Heart right ventricle (tissue), 16 donors: ENCODE measurements at regions not wholly inside any gene's neighbourhood (a gene's known extent, or its start where the extent isn't known, plus 50 kb on each side); places are given as distances from the start of the nearest gene placed in this dataset.

ENCODE experiments used
- ATAC-seq, 8 donors: fragments of 200-7000 bp; cut with Tn5 transposase; one replicate each; pipeline ENCODE4 v1.9.1; 2020; ENCODE audit warnings: mild to moderate bottlenecking in 8 of 8, moderate library complexity in 8 of 8, moderate number of reproducible peaks in 1 of 8
- DNase-seq, 2 donors: peaks; one replicate each; pipeline ENCODE4 v3.0.0-alpha.2; 2020
- H3K27ac ChIP-seq, 10 donors: fragments of 200-600 bp; sonication (generic) in 2 of 10; one replicate each; pipeline versions ENCODE4 v1.5.0 to v1.8.0; 2020 to 2022; ENCODE audit warnings: mild to moderate bottlenecking in 3 of 10
- H3K27me3 ChIP-seq, 7 donors: fragments of 200-600 bp; one replicate each; pipeline ENCODE4 v1.8.0; 2021 to 2022; ENCODE audit warnings: mild to moderate bottlenecking in 2 of 7
- H3K36me3 ChIP-seq, 9 donors: fragments of 200-600 bp; sonication (generic) in 1 of 9; one replicate each; pipeline versions ENCODE4 v1.5.0 to v1.8.0; 2020 to 2022; ENCODE audit warnings: mild to moderate bottlenecking in 2 of 9
- H3K4me1 ChIP-seq, 9 donors: fragments of 200-600 bp; sonication (generic) in 1 of 9; one replicate each; pipeline versions ENCODE4 v1.5.0 to v1.8.0; 2020 to 2022; ENCODE audit warnings: mild to moderate bottlenecking in 4 of 9
- H3K4me3 ChIP-seq, 10 donors: fragments of 200-600 bp; sonication (generic) in 2 of 10; one replicate each; pipeline versions ENCODE4 v1.5.0 to v1.8.0; 2020 to 2022; ENCODE audit warnings: mild to moderate bottlenecking in 7 of 10, moderate library complexity in 2 of 10
- H3K9me3 ChIP-seq, 11 donors: fragments of 200-600 bp in 10 of 11; sonication (generic) in 2 of 11; one replicate each; pipeline versions ENCODE4 v1.5.0 to v1.8.0; 2013 to 2022; ENCODE audit warnings: mild to moderate bottlenecking in 2 of 11, control low read depth in 1 of 11, moderate library complexity in 1 of 11
- WGBS, 2 donors: extraction: QIAGEN DNeasy Blood & Tissue Kit; methylation state at CpG; one replicate each; pipeline ENCODE4 v1.1.7; 2013; ENCODE audit warnings: inconsistent platforms in 1 of 2; 5-methylcytosine and 5-hydroxymethylcytosine counted together
- intact Hi-C, 10 donors: fragments of 100-400 bp; cut with DNase I; formaldehyde crosslinking; loops; one replicate each; pipeline versions ENCODE4 v1.11.1 to v1.14.2; 2022
- TF ChIP-seq, protein P1 (sequence below), 9 donors: fragments of 200-600 bp; sonication (generic) in 2 of 9; IDR thresholded peaks; one replicate each; pipeline versions ENCODE4 v1.5.0 to v1.8.0; 2021 to 2022; ENCODE audit warnings: antibody characterized with exemption in 9 of 9, mild to moderate bottlenecking in 5 of 9, moderate library complexity in 1 of 9
- donor health status: Arrhythmogenic right ventricular cardiomyopathy.
- donor health status: ischemic (EF 13 %, LVEDD 7.1; RV severe dilation, severe dysfunction).
- donor health status: healthy with polysubstance abuse.
- donor health status: DM: no; HTN: yes; CAD: no.
- donor health status: DM: no; HTN: no; CAD: no.
- donor health status: ischemic (EF 25% LVEDD 6.9; RV normal size, moderate dysfunction).
- donor health status: ischemic (EF 25% LVEDD 5.7; RV mildly dilated, moderate dysfunction).
- donor health status: healthy.
- donor health status: DM: yes; HTN: yes; CAD: no.
- donor health status: Ischemic cardiomyopathy.
- donor health status: ischemic (EF 35%, LVEDD 5.7; RV mildly dilated, moderate dysfunction).
- donor health status: nonischemic (EF 11% LVEDD 7.7; RV severe dilation, severe dysfunction).
- donor health status: DM: yes; HTN: yes; CAD: no.
- donor health status: PGD.
- donor health status: ischemic (EF 29% LVEDD 5.4; RV normal size, mild dysfunction).
- donor health status: nonischemic (EF 23%, LVEDD 6.1; RV moderate dilation, normal function).

DNA sequence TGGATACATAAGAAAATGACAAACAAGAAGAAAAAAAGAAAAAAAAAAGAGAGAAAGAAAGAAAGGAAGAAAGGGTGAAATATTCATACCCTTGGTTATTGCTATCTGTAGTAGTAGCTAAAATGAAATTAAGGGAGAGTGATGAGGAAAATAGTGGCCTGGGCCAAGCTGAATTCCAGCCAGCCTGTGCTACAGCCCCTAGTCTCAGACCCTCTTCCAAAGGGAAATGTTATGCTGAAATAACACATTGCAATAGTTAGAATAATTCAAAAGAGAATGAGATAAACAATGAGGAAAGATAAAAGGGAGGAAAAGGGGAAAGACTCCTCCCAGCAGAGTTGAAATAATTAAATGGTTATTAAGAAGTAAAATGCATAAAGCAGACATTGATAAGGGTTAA is 268.4 kb upstream of the ROBO1 start:
- TF ChIP-seq, protein P1, sequence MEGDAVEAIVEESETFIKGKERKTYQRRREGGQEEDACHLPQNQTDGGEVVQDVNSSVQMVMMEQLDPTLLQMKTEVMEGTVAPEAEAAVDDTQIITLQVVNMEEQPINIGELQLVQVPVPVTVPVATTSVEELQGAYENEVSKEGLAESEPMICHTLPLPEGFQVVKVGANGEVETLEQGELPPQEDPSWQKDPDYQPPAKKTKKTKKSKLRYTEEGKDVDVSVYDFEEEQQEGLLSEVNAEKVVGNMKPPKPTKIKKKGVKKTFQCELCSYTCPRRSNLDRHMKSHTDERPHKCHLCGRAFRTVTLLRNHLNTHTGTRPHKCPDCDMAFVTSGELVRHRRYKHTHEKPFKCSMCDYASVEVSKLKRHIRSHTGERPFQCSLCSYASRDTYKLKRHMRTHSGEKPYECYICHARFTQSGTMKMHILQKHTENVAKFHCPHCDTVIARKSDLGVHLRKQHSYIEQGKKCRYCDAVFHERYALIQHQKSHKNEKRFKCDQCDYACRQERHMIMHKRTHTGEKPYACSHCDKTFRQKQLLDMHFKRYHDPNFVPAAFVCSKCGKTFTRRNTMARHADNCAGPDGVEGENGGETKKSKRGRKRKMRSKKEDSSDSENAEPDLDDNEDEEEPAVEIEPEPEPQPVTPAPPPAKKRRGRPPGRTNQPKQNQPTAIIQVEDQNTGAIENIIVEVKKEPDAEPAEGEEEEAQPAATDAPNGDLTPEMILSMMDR (IDR thresholded peaks at IDR 0.05): no peak
- no peak for ATAC-seq
- H3K36me3 ChIP-seq: no peaks in the 10 kb centered on the region
- no peaks in the 10 kb centered on the region for H3K9me3 ChIP-seq
- no peaks in the 10 kb centered on the region for H3K4me1 ChIP-seq
- intact Hi-C loops: no loop called here
- H3K27ac ChIP-seq: no peak overlapping the region
- no peaks in the 10 kb centered on the region for H3K27me3 ChIP-seq
- DNase-seq: no peak
- no peak overlapping the region for H3K4me3 ChIP-seq

DNA sequence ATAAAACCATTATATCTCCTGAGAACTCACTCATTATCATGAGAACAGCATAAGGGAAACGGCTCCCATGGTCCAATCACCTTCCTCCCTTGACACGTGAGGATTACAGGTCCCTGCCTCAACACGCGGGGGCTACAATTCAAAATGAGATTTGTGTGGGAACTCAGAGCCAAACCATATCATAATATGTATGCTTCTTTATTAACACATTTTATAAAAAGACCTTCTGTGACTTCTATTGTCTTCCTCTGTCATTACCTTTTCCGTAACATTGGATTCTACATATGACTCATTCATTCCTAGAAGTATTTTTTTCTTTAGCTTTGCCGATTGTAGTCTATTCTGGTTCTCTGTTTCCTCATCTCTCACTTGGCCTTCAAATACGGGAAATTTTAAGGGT is 267.2 kb upstream of the ROBO1 start:
- TF ChIP-seq, protein P1 (IDR thresholded peaks at IDR 0.05): no peak
- no peaks in the 10 kb centered on the region for H3K27me3 ChIP-seq
- no peaks in the 10 kb centered on the region for H3K4me1 ChIP-seq
- no peaks in the 10 kb centered on the region for H3K9me3 ChIP-seq
- intact Hi-C loops: no loop called here
- WGBS, 2 donors: 82 to 83% methylated on average over 7 of the region's 7 CpGs
- H3K4me3 ChIP-seq: no peak overlapping the region
- H3K36me3 ChIP-seq: no peaks in the 10 kb centered on the region
- ATAC-seq: no peak
- no peak overlapping the region for H3K27ac ChIP-seq
- no peak for DNase-seq

DNA sequence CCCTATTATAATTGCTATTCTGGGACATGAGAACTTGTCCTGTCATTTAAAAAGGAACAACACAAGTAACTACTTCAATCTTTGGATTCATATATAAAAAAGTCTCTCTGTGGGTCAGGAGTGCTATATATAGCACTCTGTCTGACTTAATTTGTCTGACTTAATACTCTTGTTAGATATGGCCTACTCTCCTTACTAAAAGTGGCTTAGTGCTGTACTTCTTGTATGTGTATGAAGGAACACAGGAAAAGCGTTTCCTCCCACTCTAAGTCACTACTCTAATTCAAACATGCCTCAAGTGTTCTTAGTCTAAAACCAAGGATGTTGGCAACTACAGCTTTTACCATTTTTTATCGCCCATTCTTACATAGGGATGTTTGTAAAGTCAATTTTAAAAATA is 255.2 kb upstream of the ROBO1 start:
- Histone ChIP-seq H3K4me1 (no peaks in the 10 kb centered on the region), H3K9me3 (peaks cover 0 to 4% (median 0%) of the 10 kb centered on the region in 11 donors), H3K4me3 (no peak overlapping the region), H3K27me3 (no peaks in the 10 kb centered on the region), H3K27ac (no peak overlapping the region), H3K36me3 (no peaks in the 10 kb centered on the region)
- ATAC-seq (no peak), DNase-seq (no peak)
- WGBS, 2 donors: 60 to 63% methylated on average over 2 of the region's 2 CpGs
- TF ChIP-seq, protein P1 (IDR thresholded peaks at IDR 0.05): no peak
- intact Hi-C loops: no loop called here

DNA sequence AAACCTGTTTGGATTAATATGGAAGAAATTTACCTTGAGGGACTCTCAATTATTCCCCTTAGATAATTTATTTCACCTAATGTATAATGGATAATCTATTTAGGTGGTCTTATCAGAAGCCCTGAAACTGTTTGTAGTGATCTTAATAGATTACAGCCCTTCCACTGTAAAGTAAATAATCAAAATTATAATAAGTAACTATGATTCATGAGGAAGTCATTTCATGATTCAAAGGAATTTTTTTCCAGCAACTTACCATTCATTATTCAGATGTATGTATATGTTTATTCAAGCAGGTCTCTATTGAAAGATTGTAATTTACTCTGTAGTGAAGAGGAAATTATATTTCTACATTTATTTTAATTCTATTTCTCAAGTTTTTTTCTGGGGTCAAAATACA is 250.6 kb upstream of the ROBO1 start:
- Histone ChIP-seq H3K36me3 (no peaks in the 10 kb centered on the region), H3K4me1 (no peaks in the 10 kb centered on the region), H3K27me3 (no peaks in the 10 kb centered on the region), H3K9me3 (peaks cover 0 to 4% (median 0%) of the 10 kb centered on the region in 11 donors), H3K4me3 (no peak overlapping the region), H3K27ac (no peak overlapping the region)
- DNase-seq (no peak), ATAC-seq (no peak)
- intact Hi-C loops: no loop called here
- TF ChIP-seq, protein P1 (IDR thresholded peaks at IDR 0.05): no peak

DNA sequence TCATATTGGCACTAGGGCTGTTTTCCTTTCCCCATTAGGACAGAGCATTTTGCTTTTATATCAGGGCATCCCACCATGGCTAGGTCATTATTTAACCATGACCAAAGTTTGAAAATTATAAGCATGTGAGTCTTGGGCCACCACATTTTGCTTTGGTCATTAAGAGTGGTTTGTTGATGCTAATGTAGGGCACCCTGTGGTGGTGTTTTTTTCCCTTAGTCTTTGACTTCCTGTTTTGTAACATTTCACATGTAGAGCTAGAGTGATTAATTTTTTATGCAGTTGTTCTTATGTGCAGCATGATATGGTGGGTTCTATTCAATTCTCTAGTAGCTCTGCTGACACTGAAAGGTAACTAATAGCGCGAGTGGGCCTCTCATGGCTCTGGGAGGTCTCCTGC is 249.6 kb upstream of the ROBO1 start:
- ATAC-seq (no peak), DNase-seq (no peak)
- intact Hi-C loops: no loop called here

More for the DNA sequence above, 249.6 kb upstream of the ROBO1 start:
- no peaks in the 10 kb centered on the region for H3K27me3 ChIP-seq
- TF ChIP-seq, protein P1 (IDR thresholded peaks at IDR 0.05): no peak
- no peak overlapping the region for H3K27ac ChIP-seq
- H3K36me3 ChIP-seq: no peaks in the 10 kb centered on the region
- peaks cover 0 to 4% (median 0%) of the 10 kb centered on the region in 11 donors for H3K9me3 ChIP-seq
- no peaks in the 10 kb centered on the region for H3K4me1 ChIP-seq
- WGBS, 2 donors: 91 to 94% methylated on average over 2 of the region's 2 CpGs
- H3K4me3 ChIP-seq: no peak overlapping the region
